ENCODE measurements at regions not wholly inside any gene's neighbourhood (a gene's known extent, or its start where the extent isn't known, plus 50 kb on each side); places are given as distances from the start of the nearest gene placed in this dataset.
"Not testable (repeated sequence)": the region's sequence is repeated elsewhere in the genome, so short reads cannot be mapped to it uniquely, and the experiment has no call there.

DNA sequence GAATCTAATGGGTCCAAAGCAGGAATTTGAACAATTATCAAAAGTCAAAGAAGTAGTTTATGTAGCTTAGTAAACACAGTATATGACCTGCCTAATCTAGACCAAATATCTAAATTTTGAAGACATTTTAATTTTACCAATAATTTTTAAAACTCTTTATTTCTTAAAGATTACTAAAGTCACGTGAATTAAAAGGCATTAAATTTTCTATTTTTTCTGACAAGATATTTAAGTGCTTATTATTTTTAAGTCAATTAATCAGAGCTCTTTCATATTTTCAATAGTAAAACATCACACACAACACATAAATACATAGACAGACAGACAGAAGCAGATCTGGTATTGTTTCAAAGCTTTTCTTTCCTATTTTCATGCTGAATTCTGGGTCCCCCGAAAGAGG lies 89.5 kb downstream of the ZNF467 start:
- Mint-ChIP-seq H3K4me3 (no peak overlapping the region), H3K36me3 (no peaks in the 10 kb centered on the region), H3K27ac (no peak overlapping the region), H3K27me3 (peaks cover 31 to 48% of the 10 kb centered on the region in 2 donors), H3K9me3 (peaks cover 0 to 17% (median 12%) of the 10 kb centered on the region in 8 donors), H3K4me1 (no peaks in the 10 kb centered on the region)
- H3K9me3 ChIP-seq (ENCODE audit: control insufficient read depth in 1 of 2, low read length in 2 of 2), result no peaks in the 10 kb centered on the region
- ChIA-PET CTCF (ENCODE audit: partially characterized antibody) (interaction anchor here (0.8 to 2.0 kb wide), 4 partner anchors 13 to 107 kb away, joined by 3 to 9 read pairs (median 4); no protein-coding TSS in a partner anchor), POLR2A (ENCODE audit: partially characterized antibody) (no interaction called here)
- H3K27ac ChIP-seq (ENCODE audit: low read depth, low read length), result no peak overlapping the region
- no peaks in the 10 kb centered on the region for H3K27me3 ChIP-seq (ENCODE audit: insufficient read depth, low read length)
- intact Hi-C loops (cut with micrococcal nuclease), result no loop called here
- H3K4me1 ChIP-seq (ENCODE audit: insufficient read depth, low read length), result no peaks in the 10 kb centered on the region
- no peaks in the 10 kb centered on the region for H3K36me3 ChIP-seq (ENCODE audit: insufficient read depth, low read length)
- no peak for DNase-seq
- H3K4me3 ChIP-seq (ENCODE audit: low read length in 2 of 2), result no peak overlapping the region

DNA sequence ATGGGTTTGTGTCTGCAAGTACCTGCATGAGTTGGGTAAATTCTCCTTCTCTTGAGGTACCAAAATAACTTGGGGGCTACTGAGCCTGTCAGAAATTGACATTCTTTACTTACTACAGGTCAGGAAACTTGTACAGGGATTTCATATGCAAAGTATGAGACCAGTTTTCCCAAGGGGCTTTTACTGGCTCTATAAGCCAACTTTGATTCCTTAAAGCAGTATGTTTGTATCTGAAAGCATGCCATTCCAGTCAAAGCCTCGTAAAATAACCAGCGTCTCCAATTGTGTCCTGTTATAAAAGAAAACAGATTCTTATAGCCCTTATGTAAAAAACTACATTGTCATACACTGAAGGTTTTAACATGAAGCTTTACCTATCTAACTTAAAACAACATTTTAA lies 90.2 kb downstream of the ZNF467 start:
- intact Hi-C loops (cut with micrococcal nuclease), result no loop called here
- H3K27me3 ChIP-seq (ENCODE audit: insufficient read depth, low read length), result no peaks in the 10 kb centered on the region
- no peak overlapping the region for H3K27ac ChIP-seq (ENCODE audit: low read depth, low read length)
- no peaks in the 10 kb centered on the region for H3K36me3 ChIP-seq (ENCODE audit: insufficient read depth, low read length)
- peaks cover 31 to 42% of the 10 kb centered on the region in 2 donors for H3K27me3 Mint-ChIP-seq
- H3K4me3 Mint-ChIP-seq, result no peak overlapping the region
- H3K27ac Mint-ChIP-seq, result no peak overlapping the region
- DNase-seq, result no peak
- no peaks in the 10 kb centered on the region for H3K36me3 Mint-ChIP-seq
- no peak overlapping the region for H3K4me3 ChIP-seq (ENCODE audit: low read length in 2 of 2)
- H3K9me3 Mint-ChIP-seq, result peaks cover 0 to 15% (median 8%) of the 10 kb centered on the region in 8 donors
- no peaks in the 10 kb centered on the region for H3K4me1 Mint-ChIP-seq
- POLR2A ChIA-PET (ENCODE audit: partially characterized antibody), result no interaction called here
- H3K4me1 ChIP-seq (ENCODE audit: insufficient read depth, low read length), result no peaks in the 10 kb centered on the region
- H3K9me3 ChIP-seq (ENCODE audit: control insufficient read depth in 1 of 2, low read length in 2 of 2), result no peaks in the 10 kb centered on the region
- CTCF ChIA-PET (ENCODE audit: partially characterized antibody), result interaction anchor here (0.6 kb wide), 1 partner anchor 474 kb away, joined by 3 read pairs; no protein-coding TSS in a partner anchor

DNA sequence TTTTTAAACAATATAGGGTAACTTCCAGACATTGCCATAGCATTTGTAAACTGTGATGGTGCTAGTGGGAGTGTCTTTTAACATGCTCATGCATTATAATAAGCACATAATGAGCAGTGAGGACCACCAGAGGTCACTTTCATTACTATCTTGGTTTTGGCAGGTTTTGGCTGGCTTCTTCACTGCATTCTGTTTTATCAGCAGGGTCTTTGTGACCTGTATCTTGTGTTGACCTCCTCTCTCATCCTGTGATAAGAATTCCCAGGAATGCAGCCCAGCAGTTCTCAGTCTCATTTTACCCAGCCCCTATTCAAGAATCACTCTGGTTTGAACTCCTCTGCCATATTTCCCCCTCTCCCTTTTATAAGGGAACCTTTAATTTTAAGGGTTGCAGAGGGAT lies 91.3 kb downstream of the ZNF467 start:
- Histone ChIP-seq H3K27me3 (ENCODE audit: insufficient read depth, low read length) (no peaks in the 10 kb centered on the region), H3K27ac (ENCODE audit: low read depth, low read length) (no peak overlapping the region), H3K4me1 (ENCODE audit: insufficient read depth, low read length) (no peaks in the 10 kb centered on the region), H3K36me3 (ENCODE audit: insufficient read depth, low read length) (no peaks in the 10 kb centered on the region), H3K9me3 (ENCODE audit: control insufficient read depth in 1 of 2, low read length in 2 of 2) (no peaks in the 10 kb centered on the region), H3K4me3 (ENCODE audit: low read length in 2 of 2) (no peak overlapping the region)
- H3K36me3 Mint-ChIP-seq, result no peaks in the 10 kb centered on the region
- no peak overlapping the region for H3K27ac Mint-ChIP-seq
- DNase-seq, result no peak
- peaks cover 30 to 42% of the 10 kb centered on the region in 2 donors for H3K27me3 Mint-ChIP-seq
- H3K9me3 Mint-ChIP-seq, result peaks cover 0 to 13% (median 8%) of the 10 kb centered on the region in 8 donors
- POLR2A ChIA-PET (ENCODE audit: partially characterized antibody), result no interaction called here
- no peaks in the 10 kb centered on the region for H3K4me1 Mint-ChIP-seq
- no peak overlapping the region for H3K4me3 Mint-ChIP-seq
- CTCF ChIA-PET (ENCODE audit: partially characterized antibody), result no interaction called here
- intact Hi-C loops (cut with micrococcal nuclease), result no loop called here

DNA sequence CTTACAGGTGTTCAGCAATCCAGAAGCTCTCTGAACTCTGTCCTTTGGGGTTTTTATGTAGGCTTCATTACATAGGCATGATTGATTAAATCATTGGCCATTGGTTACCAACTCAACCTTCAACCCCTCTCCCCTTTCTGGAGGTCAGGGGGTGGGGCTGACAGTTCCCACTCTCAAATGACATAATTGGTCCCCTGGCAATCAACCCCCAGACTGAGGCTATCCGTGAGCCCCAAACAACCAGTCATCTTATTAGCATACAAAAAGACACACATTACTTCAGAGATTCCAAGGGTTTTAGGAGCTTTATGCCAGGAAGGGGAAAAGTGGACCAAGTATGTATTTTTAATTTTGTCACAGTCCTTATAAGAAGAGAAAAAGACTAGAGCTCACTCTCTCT lies 92.1 kb downstream of the ZNF467 start:
- Mint-ChIP-seq H3K9me3 (peaks cover 0 to 13% (median 8%) of the 10 kb centered on the region in 8 donors), H3K27ac (no peak overlapping the region), H3K36me3 (no peaks in the 10 kb centered on the region), H3K4me3 (no peak overlapping the region), H3K27me3 (peaks cover 27 to 41% of the 10 kb centered on the region in 2 donors), H3K4me1 (no peaks in the 10 kb centered on the region)
- no peak overlapping the region for H3K4me3 ChIP-seq (ENCODE audit: low read length in 2 of 2)
- no peaks in the 10 kb centered on the region for H3K36me3 ChIP-seq (ENCODE audit: insufficient read depth, low read length)
- H3K4me1 ChIP-seq (ENCODE audit: insufficient read depth, low read length), result no peaks in the 10 kb centered on the region
- DNase-seq, result no peak
- intact Hi-C loops (cut with micrococcal nuclease), result no loop called here
- ChIA-PET POLR2A (ENCODE audit: partially characterized antibody) (no interaction called here), CTCF (ENCODE audit: partially characterized antibody) (no interaction called here)
- H3K27me3 ChIP-seq (ENCODE audit: insufficient read depth, low read length), result no peaks in the 10 kb centered on the region
- no peak overlapping the region for H3K27ac ChIP-seq (ENCODE audit: low read depth, low read length)
- no peaks in the 10 kb centered on the region for H3K9me3 ChIP-seq (ENCODE audit: control insufficient read depth in 1 of 2, low read length in 2 of 2)

DNA sequence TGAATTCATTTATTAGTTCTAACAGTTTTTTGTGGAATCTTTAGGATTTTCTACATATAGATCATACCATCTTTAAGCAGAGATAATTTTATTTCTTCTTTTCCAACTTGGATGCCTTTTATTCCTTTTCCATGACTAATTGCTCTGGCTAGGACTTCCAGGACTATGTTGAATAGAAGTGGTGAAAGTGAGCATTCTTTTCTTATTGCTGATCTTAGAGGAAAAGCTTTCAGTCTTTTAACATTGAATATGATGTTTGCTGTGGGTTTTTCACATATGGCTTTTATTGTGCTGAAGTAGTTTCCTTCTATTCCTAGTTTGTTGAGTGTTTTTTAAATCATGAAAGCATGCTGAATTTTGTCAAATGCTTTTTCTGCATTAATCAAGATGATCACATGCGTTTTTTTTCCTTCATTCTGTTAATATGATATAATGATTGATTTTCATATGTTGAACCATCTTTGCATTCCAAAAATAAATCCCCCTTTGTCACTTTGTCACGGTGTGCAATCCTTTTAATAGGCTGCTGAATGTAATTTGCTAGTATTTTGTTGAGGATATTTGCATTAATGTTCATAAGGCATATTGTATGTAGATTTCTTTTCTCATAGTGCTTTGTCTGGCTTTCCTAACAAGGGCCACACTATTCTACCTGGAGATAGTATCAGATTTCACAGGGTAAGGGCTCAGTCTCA lies 92.9 kb downstream of the ZNF467 start:
- Mint-ChIP-seq H3K27ac (no peak overlapping the region), H3K9me3 (peaks cover 0 to 13% (median 8%) of the 10 kb centered on the region in 8 donors), H3K4me1 (no peaks in the 10 kb centered on the region), H3K36me3 (no peaks in the 10 kb centered on the region), H3K4me3 (no peak overlapping the region), H3K27me3 (peaks cover 29 to 41% of the 10 kb centered on the region in 2 donors)
- intact Hi-C loops (cut with micrococcal nuclease), result no loop called here
- H3K27ac ChIP-seq (ENCODE audit: low read depth, low read length), result no peak overlapping the region
- CTCF ChIA-PET (ENCODE audit: partially characterized antibody), result no interaction called here
- no peaks in the 10 kb centered on the region for H3K4me1 ChIP-seq (ENCODE audit: insufficient read depth, low read length)
- no peaks in the 10 kb centered on the region for H3K27me3 ChIP-seq (ENCODE audit: insufficient read depth, low read length)
- DNase-seq, result no peak
- no peak overlapping the region for H3K4me3 ChIP-seq (ENCODE audit: low read length in 2 of 2)
- H3K36me3 ChIP-seq (ENCODE audit: insufficient read depth, low read length), result no peaks in the 10 kb centered on the region
- POLR2A ChIA-PET (ENCODE audit: partially characterized antibody), result no interaction called here
- no peaks in the 10 kb centered on the region for H3K9me3 ChIP-seq (ENCODE audit: control insufficient read depth in 1 of 2, low read length in 2 of 2)

DNA sequence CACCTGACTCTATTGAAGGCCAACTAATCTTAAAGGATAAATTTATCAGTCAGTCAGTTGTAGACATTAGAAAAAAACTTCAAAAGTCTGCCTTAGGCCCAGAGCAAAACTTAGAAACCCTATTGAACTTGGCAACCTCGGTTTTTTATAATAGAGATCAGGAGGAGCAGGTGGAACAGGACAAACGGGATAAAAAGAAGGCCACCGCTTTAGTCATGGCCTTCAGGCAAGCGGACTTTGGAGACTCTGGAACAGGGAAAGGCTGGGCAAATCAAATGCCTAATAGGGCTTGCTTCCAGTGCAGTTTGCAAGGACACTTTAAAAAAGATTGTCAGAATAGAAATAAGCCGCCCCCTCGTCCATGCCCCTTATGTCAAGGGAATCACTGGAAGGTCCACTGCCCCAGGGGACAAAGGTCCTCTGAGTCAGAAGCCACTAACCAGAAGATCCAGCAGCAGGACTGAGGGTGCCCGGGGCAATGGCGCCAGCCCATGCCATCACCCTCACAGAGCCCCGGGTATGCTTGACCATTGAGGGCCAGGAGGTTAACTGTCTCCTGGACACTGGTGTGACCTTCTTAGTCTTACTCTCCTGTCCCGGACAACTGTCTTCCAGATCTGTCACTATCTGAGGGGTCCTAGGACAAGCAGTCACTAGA lies 98.5 kb downstream of the ZNF467 start:
- H3K4me1 Mint-ChIP-seq; H3K27ac ChIP-seq (ENCODE audit: low read depth, low read length); H3K4me1 ChIP-seq (ENCODE audit: insufficient read depth, low read length); H3K27me3 ChIP-seq (ENCODE audit: insufficient read depth, low read length); H3K4me3 ChIP-seq (ENCODE audit: low read length in 2 of 2); DNase-seq; H3K36me3 ChIP-seq (ENCODE audit: insufficient read depth, low read length); H3K9me3 Mint-ChIP-seq; POLR2A ChIA-PET (ENCODE audit: partially characterized antibody); intact Hi-C loops (cut with micrococcal nuclease); H3K27ac Mint-ChIP-seq; H3K4me3 Mint-ChIP-seq; H3K36me3 Mint-ChIP-seq; CTCF ChIA-PET (ENCODE audit: partially characterized antibody); H3K9me3 ChIP-seq (ENCODE audit: control insufficient read depth in 1 of 2, low read length in 2 of 2): not testable (repeated sequence)
- peaks cover 31 to 57% of the 10 kb centered on the region in 2 donors for H3K27me3 Mint-ChIP-seq

DNA sequence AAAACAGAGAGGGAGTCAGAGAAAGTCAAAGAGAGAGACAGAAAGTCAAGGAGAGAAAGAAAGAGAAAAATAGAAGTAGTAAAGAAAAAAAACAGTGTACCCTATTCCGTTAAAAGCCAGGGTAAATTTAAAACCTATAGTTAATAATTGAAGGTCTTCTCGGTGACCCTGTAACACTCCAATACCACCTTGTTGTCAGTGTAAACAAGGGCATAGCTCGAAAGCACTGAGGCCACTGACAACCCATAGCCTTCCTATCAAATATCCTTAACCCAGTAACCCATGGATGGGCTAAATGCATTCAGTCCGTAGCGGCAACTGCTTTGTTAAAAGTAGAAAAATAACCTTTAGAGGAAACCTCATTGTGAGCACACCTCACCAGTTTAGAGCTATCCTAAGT lies 100.4 kb downstream of the ZNF467 start:
- H3K27ac Mint-ChIP-seq, result no peak overlapping the region
- no peaks in the 10 kb centered on the region for H3K9me3 Mint-ChIP-seq
- ChIA-PET POLR2A (ENCODE audit: partially characterized antibody) (no interaction called here), CTCF (ENCODE audit: partially characterized antibody) (interaction anchor here (1.6 kb wide), 1 partner anchor 69 kb away, joined by 11 read pairs; no protein-coding TSS in a partner anchor)
- no peak overlapping the region for H3K4me3 ChIP-seq (ENCODE audit: low read length in 2 of 2)
- no peaks in the 10 kb centered on the region for H3K9me3 ChIP-seq (ENCODE audit: control insufficient read depth in 1 of 2, low read length in 2 of 2)
- no peak for DNase-seq
- no peaks in the 10 kb centered on the region for H3K36me3 Mint-ChIP-seq
- H3K4me3 Mint-ChIP-seq, result no peak overlapping the region
- peaks cover 28 to 58% of the 10 kb centered on the region in 2 donors for H3K27me3 Mint-ChIP-seq
- no peaks in the 10 kb centered on the region for H3K36me3 ChIP-seq (ENCODE audit: insufficient read depth, low read length)
- H3K27me3 ChIP-seq (ENCODE audit: insufficient read depth, low read length), result no peaks in the 10 kb centered on the region
- no peaks in the 10 kb centered on the region for H3K4me1 ChIP-seq (ENCODE audit: insufficient read depth, low read length)
- H3K4me1 Mint-ChIP-seq, result peaks cover 0 to 2% (median under 1%) of the 10 kb centered on the region in 4 donors
- intact Hi-C loops (cut with micrococcal nuclease), result no loop called here
- H3K27ac ChIP-seq (ENCODE audit: low read depth, low read length), result no peak overlapping the region
